Psoas muscle (tissue), 7 donors: ENCODE measurements at regions not wholly inside any gene's neighbourhood (a gene's known extent, or its start where the extent isn't known, plus 50 kb on each side); places are given as distances from the start of the nearest gene placed in this dataset.
"Not testable (repeated sequence)": the region's sequence is repeated elsewhere in the genome, so short reads cannot be mapped to it uniquely, and the experiment has no call there.

Experiments used
- ATAC-seq, 4 donors: fragments of 200-7000 bp; cut with Tn5 transposase; one replicate each; pipeline ENCODE4 v1.9.1; 2020; ENCODE audit warnings: moderate library complexity in 3 of 4, mild to moderate bottlenecking in 2 of 4
- DNase-seq, 2 donors: peaks; one replicate each; pipeline ENCODE4 v3.0.0-alpha.2; 2020
- H3K27ac ChIP-seq: fragments of 200-600 bp; one replicate; pipeline ENCODE4 v1.8.0; 2022
- H3K27me3 ChIP-seq, 3 donors: fragments of 200-600 bp in 1 of 3; one replicate each; pipeline versions ENCODE4 v1.6.1 to v1.8.0; 2013 to 2022; ENCODE audit warnings: low read length in 2 of 3, mild to moderate bottlenecking in 2 of 3, moderate library complexity in 1 of 3; ENCODE audit not compliant: insufficient read depth in 3 of 3
- H3K36me3 ChIP-seq, 2 donors: fragments of 200-600 bp in 1 of 2; one replicate each; pipeline versions ENCODE4 v1.6.1 to v1.8.0; 2013 to 2022; ENCODE audit warnings: low read depth in 1 of 2, mild to moderate bottlenecking in 1 of 2, moderate library complexity in 1 of 2; ENCODE audit not compliant: insufficient read depth in 1 of 2
- H3K4me1 ChIP-seq: fragments of 200-600 bp; one replicate; pipeline ENCODE4 v1.8.0; 2022
- H3K4me3 ChIP-seq: fragments of 200-600 bp; one replicate; pipeline ENCODE4 v1.8.0; 2022; ENCODE audit warnings: mild to moderate bottlenecking
- H3K9me3 ChIP-seq: fragments of 200-600 bp; one replicate; pipeline ENCODE4 v1.8.0; 2022
- CTCF ChIP-seq: fragments of 200-600 bp; IDR thresholded peaks from one replicate; pipeline ENCODE4 v1.8.0; 2022; ENCODE audit warnings: antibody characterized with exemption
- WGBS, 3 donors: extraction: QIAGEN DNeasy Blood & Tissue Kit; methylation state at CpG; one replicate each; pipeline versions ENCODE4 v1.1.6 to v1.1.7; 2013; 5-methylcytosine and 5-hydroxymethylcytosine counted together
- intact Hi-C, 2 donors: fragments of 100-400 bp; cut with DNase I; formaldehyde crosslinking; loops; one replicate each; pipeline versions ENCODE4 v1.11.0 to v1.14.2; 2022
- donor health status: healthy with polysubstance abuse.
- donor health status: DM: no; HTN: no; CAD: no; lungs with moderate emphysema.
- donor health status: Bipolar disorder and iron deficiency.
- donor health status: healthy.
- donor health status: DM: yes; HTN: yes; CAD: no.
- donor health status: DM: no; HTN: no; CAD: no.
- donor health status: DM: yes; HTN: yes; CAD: no.

- no peaks in the 10 kb centered on the region for H3K4me1 ChIP-seq
- no peaks in the 10 kb centered on the region for H3K9me3 ChIP-seq
- H3K27me3 ChIP-seq = no peaks in the 10 kb centered on the region
- intact Hi-C loops = no loop called here
- H3K4me3 ChIP-seq = no peak overlapping the region
- no peak for TF ChIP-seq CTCF
- ATAC-seq = peak in 1 of 4 donors; percentile 37
- no peak for DNase-seq
- no peaks in the 10 kb centered on the region for H3K36me3 ChIP-seq
- H3K27ac ChIP-seq = no peak overlapping the region
- WGBS, 3 donors = 35 to 56% (median 41%) methylated on average over 1 of the region's 1 CpG
Observed at GRCh38 chr5:67793418-67793817, 422.1 kb upstream of the PIK3R1 start.

GRCh38 chr5:67792891-67793290 lies 422.7 kb upstream of the PIK3R1 start:
- no peak overlapping the region for H3K27ac ChIP-seq
- WGBS, 3 donors = 46 to 77% (median 55%) methylated on average over 3 of the region's 3 CpGs
- H3K9me3 ChIP-seq = no peaks in the 10 kb centered on the region
- DNase-seq = peak; percentile 68 to 75
- ATAC-seq = peak in 2 of 4 donors; percentile 54 to 63
- no peaks in the 10 kb centered on the region for H3K36me3 ChIP-seq
- H3K4me1 ChIP-seq = no peaks in the 10 kb centered on the region
- intact Hi-C loops = no loop called here
- H3K4me3 ChIP-seq = no peak overlapping the region
- H3K27me3 ChIP-seq = no peaks in the 10 kb centered on the region
- TF ChIP-seq CTCF = no peak

GRCh38 chr5:67790390-67790789 lies 425.2 kb upstream of the PIK3R1 start:
- DNase-seq = no peak
- no peak for ATAC-seq
- TF ChIP-seq CTCF = no peak
- Histone ChIP-seq H3K9me3 (no peaks in the 10 kb centered on the region), H3K4me3 (no peak overlapping the region), H3K4me1 (no peaks in the 10 kb centered on the region), H3K27me3 (no peaks in the 10 kb centered on the region), H3K27ac (no peak overlapping the region), H3K36me3 (no peaks in the 10 kb centered on the region)
- intact Hi-C loops = no loop called here
- WGBS, 3 donors = 86 to 97% (median 94%) methylated on average over 4 of the region's 4 CpGs

- DNase-seq, H3K9me3 ChIP-seq, H3K36me3 ChIP-seq, H3K27me3 ChIP-seq, ATAC-seq, H3K4me1 ChIP-seq, H3K27ac ChIP-seq, H3K4me3 ChIP-seq: not testable (repeated sequence)
- intact Hi-C loops = loop anchor here in 1 of 2 donors (10.0 kb wide), 1 partner anchor 285 kb away; no protein-coding TSS in a partner anchor
- WGBS, 3 donors = 84 to 89% (median 86%) methylated on average over 14 to 19 of the region's 19 CpGs
Observed at GRCh38 chr5:67779893-67780623, 435.5 kb upstream of the PIK3R1 start.

- ATAC-seq = no peak
- H3K36me3 ChIP-seq = no peaks in the 10 kb centered on the region
- H3K27me3 ChIP-seq = no peaks in the 10 kb centered on the region
- intact Hi-C loops = loop anchor here (5.0 to 10.0 kb wide), 3 partner anchors 33 to 280 kb away; no protein-coding TSS in a partner anchor
- no peak overlapping the region for H3K4me3 ChIP-seq
- H3K4me1 ChIP-seq = peaks cover 42% of the 10 kb centered on the region
- peak overlapping the region; percentile 59 for H3K27ac ChIP-seq
- H3K9me3 ChIP-seq = no peaks in the 10 kb centered on the region
- DNase-seq = no peak
- no peak for TF ChIP-seq CTCF
- 80 to 87% (median 87%) methylated on average over 2 of the region's 2 CpGs for WGBS, 3 donors
Observed at GRCh38 chr5:67774786-67775185, 440.8 kb upstream of the PIK3R1 start.
